K562 (cell line): ENCODE measurements at regions not wholly inside any gene's neighbourhood (a gene's known extent, or its start where the extent isn't known, plus 50 kb on each side); places are given as distances from the start of the nearest gene placed in this dataset.

ENCODE experiments used
- ATAC-seq: fragments of 200-7000 bp; cut with Tn5 transposase; 3 replicates; pipeline ENCODE4 v1.9.1; 2020; ENCODE audit warnings: moderate library complexity
- BruUV-seq: library from RNA; stranded (reverse); fragments of 400-500 nt; replicated peaks from 2 replicates; lab custom pipeline; 2021; lab: Mats Ljungman, UMichigan
- CTCF ChIA-PET: fragments of 300-600 bp; formaldehyde crosslinking; extraction: SDS; loops from one replicate; lab custom pipeline; 2021; ENCODE audit warnings: low intra/inter-chr PET ratio; lab: Yijun Ruan, JAX
- POLR2A ChIA-PET: fragments of 300-600, 350-650 bp; sonication (Branson Sonifier 250); formaldehyde crosslinking; extraction: SDS; loops from one replicate; lab custom pipeline; 2021; ENCODE audit warnings: antibody characterized with exemption, inconsistent platforms; lab: Yijun Ruan, JAX
- DNase-seq, 4 experiments: peaks; one replicate each; pipeline versions ENCODE4 v3.0.0 to v3.0.0-alpha.2; 2011 to 2018; ENCODE audit warnings: low spot score in 3 of 4, mixed read lengths in 3 of 4; ENCODE audit errors: extremely low read depth in 1 of 4
- FAIRE-seq: peaks from 2 replicates; lab custom pipeline; 2011; peaks lifted over from hg19 to GRCh38; lab: Jason Lieb, UNC
- H2AFZ ChIP-seq: 2 replicates; pipeline ENCODE4 v1.6.0; 2011; ENCODE audit warnings: low read depth, low read length, control low read depth, inconsistent platforms
- H3K27ac ChIP-seq: fragments of 200-600 bp; 3 replicates; pipeline ENCODE4 v1.8.0; 2011; ENCODE audit warnings: low read depth, mild to moderate bottlenecking, control low read depth, inconsistent platforms, low read length, moderate library complexity, mixed read lengths; ENCODE audit errors: extremely low read depth
- H3K27me3 ChIP-seq, 2 experiments: fragments of 300-600 bp in 1 of 2; 2 replicates in 1 of 2; 3 replicates in 1 of 2; pipeline versions ENCODE4 v1.6.0 to v1.8.0; 2011; ENCODE audit warnings: inconsistent platforms in 2 of 2, low read length in 2 of 2, mild to moderate bottlenecking in 1 of 2, mixed read lengths in 1 of 2, moderate library complexity in 1 of 2; ENCODE audit not compliant: control insufficient read depth in 2 of 2, insufficient read depth in 2 of 2
- H3K36me3 ChIP-seq: fragments of 300-600 bp; 3 replicates; pipeline ENCODE4 v1.8.0; 2011; ENCODE audit warnings: mild to moderate bottlenecking, low read length, inconsistent platforms; ENCODE audit not compliant: control insufficient read depth, insufficient read depth
- H3K4me1 ChIP-seq, 2 experiments: fragments of 200-600 bp in 1 of 2; replicated peaks in 1 of 2; 2 replicates in 1 of 2; 3 replicates in 1 of 2; pipeline versions ENCODE4 v1.5.1 to v1.8.0; 2011; ENCODE audit warnings: inconsistent platforms in 2 of 2, low read length in 2 of 2, mild to moderate bottlenecking in 1 of 2, mixed read lengths in 1 of 2, moderate library complexity in 1 of 2; ENCODE audit not compliant: control insufficient read depth in 2 of 2, insufficient read depth in 2 of 2
- H3K4me2 ChIP-seq: 2 replicates; pipeline ENCODE4 v1.6.1; 2011; ENCODE audit warnings: low read length, control low read depth, inconsistent platforms, mixed read lengths; ENCODE audit not compliant: insufficient read depth
- H3K4me3 ChIP-seq: fragments of 200-600 bp; sonication (generic), shearing (Covaris generic); 2 replicates; pipeline ENCODE4 v1.5.1; 2016; ENCODE audit warnings: control low read depth, inconsistent platforms
- H3K79me2 ChIP-seq: fragments of 200-600 bp; 3 replicates; pipeline ENCODE4 v1.8.0; 2011; ENCODE audit warnings: low read length, inconsistent platforms; ENCODE audit not compliant: control insufficient read depth, insufficient read depth
- H3K9ac ChIP-seq, 2 experiments: 2 replicates each; pipeline versions ENCODE4 v1.6.0 to v1.6.1; 2011; ENCODE audit warnings: low read depth in 2 of 2, low read length in 2 of 2, control low read depth in 1 of 2, inconsistent platforms in 1 of 2, mild to moderate bottlenecking in 1 of 2, mixed read lengths in 1 of 2; ENCODE audit not compliant: insufficient read depth in 1 of 2
- H3K9me1 ChIP-seq: one replicate; pipeline ENCODE4 v1.6.0; 2011; ENCODE audit warnings: inconsistent platforms, mild to moderate bottlenecking, low read length, moderate library complexity; ENCODE audit not compliant: control insufficient read depth, insufficient read depth
- H3K9me3 ChIP-seq: replicated peaks from 2 replicates; pipeline ENCODE4 v1.5.1; 2011; ENCODE audit warnings: low read depth, low read length, inconsistent platforms; ENCODE audit not compliant: control insufficient read depth, insufficient read depth
- H4K20me1 ChIP-seq: replicated peaks from 2 replicates; pipeline ENCODE4 v1.6.1; 2011; ENCODE audit warnings: low read length, inconsistent platforms, mixed read lengths; ENCODE audit not compliant: control insufficient read depth, insufficient read depth
- ARID1B ChIP-seq: fragments of 450-650 bp; IDR thresholded peaks from 2 replicates; pipeline ENCODE4 v1.6.1; 2016; ENCODE audit warnings: antibody characterized with exemption, mild to moderate bottlenecking, inconsistent platforms
- CBFA2T2 ChIP-seq: fragments of 450-650 bp; conservative IDR thresholded peaks from 2 replicates; pipeline ENCODE4 v1.6.1; 2017; ENCODE audit warnings: mild to moderate bottlenecking
- CHD1 ChIP-seq: fragments of 200-600 bp; sonication (generic); IDR thresholded peaks from one replicate; pipeline ENCODE4 v1.6.1; 2012; ENCODE audit warnings: mild to moderate bottlenecking, moderate library complexity, low read length, inconsistent platforms
- E2F6 ChIP-seq, 2 experiments: IDR thresholded peaks; 2 replicates each; pipeline ENCODE4 v1.6.1; 2011; ENCODE audit warnings: borderline replicate concordance in 1 of 2, control low read depth in 1 of 2, low read depth in 1 of 2, low read length in 1 of 2, mild to moderate bottlenecking in 1 of 2, mixed read lengths in 1 of 2, moderate library complexity in 1 of 2; ENCODE audit not compliant: insufficient read depth in 1 of 2, insufficient read length in 1 of 2, poor library complexity in 1 of 2, severe bottlenecking in 1 of 2; ENCODE audit errors: extremely low read depth in 1 of 2
- EP300 ChIP-seq: IDR thresholded peaks from 2 replicates; pipeline ENCODE4 v1.6.1; 2012; ENCODE audit warnings: low read length, improper control_type of control experiment
- GABPB1 ChIP-seq: sonication (generic); formaldehyde crosslinking; IDR thresholded peaks from 2 replicates; pipeline ENCODE4 v1.8.0; 2022; ENCODE audit warnings: mild to moderate bottlenecking, missing genetic modification reagents
- MBD2 ChIP-seq: sonication (generic); IDR thresholded peaks from 2 replicates; pipeline ENCODE4 v1.6.1; 2016; ENCODE audit warnings: low read depth, borderline replicate concordance
- MYBL2 ChIP-seq, 2 experiments: fragments of 450-650 bp in 1 of 2; sonication (generic) in 1 of 2; formaldehyde crosslinking in 1 of 2; IDR thresholded peaks; 2 replicates each; pipeline versions ENCODE4 v1.6.1 to v1.8.1; 2017 to 2022; ENCODE audit warnings: borderline replicate concordance in 1 of 2, inconsistent platforms in 1 of 2, low read depth in 1 of 2, mild to moderate bottlenecking in 1 of 2, missing genetic modification reagents in 1 of 2, moderate library complexity in 1 of 2
- POLR2B ChIP-seq: fragments of 450-650 bp; IDR thresholded peaks from 2 replicates; pipeline ENCODE4 v1.6.1; 2018; ENCODE audit warnings: low read depth; ENCODE audit not compliant: partially characterized antibody
- RBM14 ChIP-seq: fragments of 200-400 bp; formaldehyde crosslinking; IDR thresholded peaks from 2 replicates; pipeline ENCODE4 v1.6.1; 2018; ENCODE audit warnings: low read depth, mild to moderate bottlenecking, low read length, moderate library complexity, borderline replicate concordance; ENCODE audit not compliant: insufficient read depth
- SNRNP70 ChIP-seq: fragments of 200-400 bp; formaldehyde crosslinking; optimal IDR thresholded peaks from 2 replicates; pipeline ENCODE3; 2017; ENCODE audit warnings: low read depth, low read length
- TEAD4 ChIP-seq, 2 experiments: sonication (generic) in 1 of 2; formaldehyde crosslinking in 1 of 2; IDR thresholded peaks; 2 replicates each; pipeline versions ENCODE4 v1.6.1 to v1.8.0; 2012 to 2022; ENCODE audit warnings: borderline replicate concordance in 1 of 2, inconsistent platforms in 1 of 2, low read length in 1 of 2, mild to moderate bottlenecking in 1 of 2, missing genetic modification reagents in 1 of 2
- ZBTB17 ChIP-seq: fragments of 450-650 bp; formaldehyde crosslinking; IDR thresholded peaks from 2 replicates; pipeline ENCODE4 v1.4.0; 2020; ENCODE audit warnings: mild to moderate bottlenecking
- WGBS: fragments of 100-300 bp; shearing (Covaris generic); methylation state at CpG from one replicate; pipeline ENCODE4 v1.1.6; 2016; ENCODE audit warnings: low coverage, mixed read lengths; ENCODE audit not compliant: insufficient coverage; ENCODE audit errors: missing lambda C conversion rate; 5-methylcytosine and 5-hydroxymethylcytosine counted together
- in situ Hi-C: fragments of 300-500 bp; cut with MboI; formaldehyde crosslinking; loops from 4 replicates; pipeline ENCODE4 v1.15.0; 2018; ENCODE audit warnings: inconsistent platforms, mixed read lengths
- intact Hi-C: fragments of 100-400 bp; cut with micrococcal nuclease; formaldehyde crosslinking; loops from 2 replicates; pipeline ENCODE4 v1.14.2; 2022
- TF ChIP-seq, protein P1 (sequence below): fragments of 250-450 bp; sonication (Bioruptor Pico); IDR thresholded peaks from 2 replicates; pipeline ENCODE4 v1.8.0; 2022; ENCODE audit warnings: moderate library complexity, mild to moderate bottlenecking, inconsistent platforms

DNA sequence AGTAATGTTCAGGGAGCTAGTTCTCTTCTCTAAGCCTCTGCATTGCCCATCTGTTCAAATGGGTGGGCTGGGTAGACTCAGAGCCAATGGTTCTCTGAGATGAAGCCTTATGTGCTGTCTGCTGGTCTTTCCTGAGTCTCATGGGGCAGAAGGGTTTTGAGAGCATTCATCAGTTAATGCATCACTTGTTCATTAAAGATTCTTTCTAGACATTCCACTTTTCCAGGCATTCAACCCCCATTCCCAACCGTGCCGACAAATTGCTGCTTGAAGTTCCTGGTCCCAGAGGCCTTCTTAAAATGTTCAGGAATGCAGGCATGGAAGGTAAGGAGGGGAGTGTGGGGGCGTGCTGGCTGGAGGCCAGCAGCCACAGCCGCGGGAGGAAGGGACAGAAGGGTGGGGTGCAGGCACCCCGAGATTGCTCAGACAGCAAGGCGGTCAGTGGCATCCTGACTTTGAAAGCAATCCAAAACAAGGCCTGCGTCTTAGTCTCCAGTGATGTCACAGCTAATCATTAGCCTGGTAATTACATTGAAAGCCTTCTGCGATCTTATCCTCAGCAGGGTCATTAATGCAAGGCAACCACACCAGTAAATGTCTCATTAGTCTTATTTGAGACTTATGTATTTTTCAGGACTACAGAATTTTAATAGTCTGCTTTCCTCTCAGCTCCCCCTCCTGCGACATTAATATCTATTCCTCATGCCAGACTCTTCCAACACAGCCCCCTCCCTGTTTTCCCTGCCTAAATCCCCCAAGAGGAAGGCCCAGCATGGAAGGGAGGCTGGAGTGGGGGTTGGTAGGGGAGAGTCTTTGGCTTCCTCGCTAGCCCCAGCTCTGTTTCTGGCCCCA is 328.8 kb downstream of the MIAT start (continued):
- TF ChIP-seq MBD2: no peak
- TF ChIP-seq, all 486 proteins: peak for 0

DNA sequence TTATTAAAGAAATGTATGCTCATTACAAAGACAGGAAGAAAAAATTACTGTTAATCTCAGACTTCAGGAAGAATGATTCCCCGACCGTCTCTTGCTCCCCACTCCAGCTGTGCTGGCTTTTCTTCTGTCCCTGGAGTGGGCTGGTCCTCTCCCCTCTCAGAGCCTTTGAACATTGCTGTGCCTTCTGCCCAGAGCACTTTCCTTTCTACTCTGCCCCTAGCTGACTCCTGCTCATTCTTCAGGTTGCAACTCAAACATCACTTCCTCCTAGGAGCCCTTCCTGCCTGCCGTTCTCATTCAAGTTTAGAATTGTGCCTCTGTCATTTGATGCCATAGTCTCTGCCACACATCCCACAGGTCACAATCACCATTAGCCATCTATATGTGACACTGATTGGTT is 329.5 kb downstream of the MIAT start:
- H3K4me3 ChIP-seq: no peak overlapping the region
- H3K4me2 ChIP-seq: no peak overlapping the region
- H3K27me3 ChIP-seq: no peaks in the 10 kb centered on the region
- WGBS: 6% methylated on average over 3 of the region's 3 CpGs
- in situ Hi-C loops (no loop called here), intact Hi-C loops (no loop called here)
- POLR2A ChIA-PET: interaction anchor here (0.6 kb wide), 1 partner anchor 80 kb away, joined by 3 read pairs; no protein-coding TSS in a partner anchor
- ATAC-seq (no peak), FAIRE-seq (no peak), DNase-seq (no peak)
- no peaks in the 10 kb centered on the region for H4K20me1 ChIP-seq
- H3K4me1 ChIP-seq: no peaks in the 10 kb centered on the region
- H3K79me2 ChIP-seq: no peaks in the 10 kb centered on the region
- H3K27ac ChIP-seq: no peak overlapping the region
- no TSS peak for BruUV-seq
- CTCF ChIA-PET: no interaction called here
- H3K9me3 ChIP-seq: no peaks in the 10 kb centered on the region
- no peaks in the 10 kb centered on the region for H3K36me3 ChIP-seq
- TF ChIP-seq GABPB1 (CRISPR knock-in tag) (no peak), ZBTB17 (CRISPR knock-in tag) (no peak), MYBL2 (IDR thresholded peaks at IDR 0.05; ENCODE audit: low read depth) (no peak), MYBL2 (CRISPR knock-in tag; IDR thresholded peaks at IDR 0.05; ENCODE audit: borderline replicate concordance) (no peak), E2F6 (IDR thresholded peaks at IDR 0.05; ENCODE audit: borderline replicate concordance in 1 of 2, extremely low read depth in 1 of 2, insufficient read depth in 1 of 2, insufficient read length in 1 of 2, low read depth in 1 of 2, low read length in 1 of 2, poor library complexity in 1 of 2, severe bottlenecking in 1 of 2) (no peak), ARID1B (no peak), TEAD4 (IDR thresholded peaks at IDR 0.05; ENCODE audit: low read length) (no peak), TEAD4 (CRISPR knock-in tag; IDR thresholded peaks at IDR 0.05; ENCODE audit: borderline replicate concordance) (no peak), EP300 (no peak), RBM14 (no peak), SNRNP70 (no peak), POLR2B (no peak), CHD1 (no peak), CBFA2T2 (no peak)
- TF ChIP-seq, protein P1, sequence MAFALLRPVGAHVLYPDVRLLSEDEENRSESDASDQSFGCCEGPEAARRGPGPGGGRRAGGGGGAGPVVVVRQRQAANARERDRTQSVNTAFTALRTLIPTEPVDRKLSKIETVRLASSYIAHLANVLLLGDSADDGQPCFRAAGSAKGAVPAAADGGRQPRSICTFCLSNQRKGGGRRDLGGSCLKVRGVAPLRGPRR (CRISPR knock-in tag): no peak
- no peak overlapping the region for H2AFZ ChIP-seq
- H3K9me1 ChIP-seq: no peaks in the 10 kb centered on the region
- no peak overlapping the region for H3K9ac ChIP-seq
